Fibroblast of mammary gland (primary cell): ENCODE measurements at regions not wholly inside any gene's neighbourhood (a gene's known extent, or its start where the extent isn't known, plus 50 kb on each side); places are given as distances from the start of the nearest gene placed in this dataset.

Experiments
- DNase-seq: peaks from one replicate; pipeline ENCODE4 v3.0.0-alpha.2; 2010; ENCODE audit warnings: low read depth
- H3K4me3 ChIP-seq: 2 replicates; pipeline ENCODE4 v1.5.1; 2011; ENCODE audit warnings: low read depth, mild to moderate bottlenecking, low read length, moderate library complexity; ENCODE audit not compliant: control insufficient read depth
- CTCF ChIP-seq: conservative IDR thresholded peaks from 2 replicates; pipeline ENCODE4 v1.5.1; 2011; ENCODE audit warnings: low read depth, low read length, inconsistent platforms; ENCODE audit not compliant: control insufficient read depth, insufficient read depth

GRCh38 chr11:62020661-62021060, 53.2 kb upstream of the FTH1 start:
- DNase-seq = peak; percentile 37
- TF ChIP-seq CTCF = no peak
- H3K4me3 ChIP-seq = no peak overlapping the region

- no peak for DNase-seq
- no peak for TF ChIP-seq CTCF
- no peak overlapping the region for H3K4me3 ChIP-seq
These were observed 51.7 kb upstream of the FTH1 start for GRCh38 chr11:62018981-62019664.

- TF ChIP-seq CTCF = no peak
- H3K4me3 ChIP-seq = no peak overlapping the region
- DNase-seq = no peak
These were observed 50.6 kb upstream of the FTH1 start for GRCh38 chr11:62017878-62018655.
